Activated CD4-positive, alpha-beta T cell treated with anti-CD3 and anti-CD28 coated beads for 36 hours (primary cell): ENCODE measurements at regions not wholly inside any gene's neighbourhood (a gene's known extent, or its start where the extent isn't known, plus 50 kb on each side); places are given as distances from the start of the nearest gene placed in this dataset.

Experiments used
- ATAC-seq: fragments of 200-7000 bp; cut with Tn5 transposase; one replicate; pipeline ENCODE4 v1.10.0; 2021; ENCODE audit warnings: mild to moderate bottlenecking, moderate library complexity
- CTCF ChIA-PET: fragments of 350-600 bp; sonication (Branson Sonifier 250); formaldehyde crosslinking; loops from one replicate; lab custom pipeline; 2021; ENCODE audit warnings: antibody characterized with exemption; lab: Charles Lee
- POLR2A ChIA-PET: fragments of 350-600 bp; sonication (Branson Sonifier 250); formaldehyde crosslinking; loops from one replicate; lab custom pipeline; 2021; ENCODE audit warnings: antibody characterized with exemption, inconsistent platforms; lab: Charles Lee
- DNase-seq: peaks from one replicate; pipeline ENCODE4 v3.0.0-alpha.2; 2020
- H3K27ac Mint-ChIP-seq: one replicate; pipeline ENCODE4 v1.8.0; 2021; ENCODE audit warnings: mixed read lengths
- H3K27me3 Mint-ChIP-seq: one replicate; pipeline ENCODE4 v1.8.0; 2021; ENCODE audit warnings: mixed read lengths
- H3K36me3 Mint-ChIP-seq: one replicate; pipeline ENCODE4 v1.8.0; 2021; ENCODE audit warnings: low read depth, mixed read lengths
- H3K4me1 Mint-ChIP-seq: one replicate; pipeline ENCODE4 v1.8.0; 2021; ENCODE audit warnings: mixed read lengths
- H3K4me3 Mint-ChIP-seq: one replicate; pipeline ENCODE4 v1.8.0; 2021; ENCODE audit warnings: mild to moderate bottlenecking, moderate library complexity, mixed read lengths
- H3K9me3 Mint-ChIP-seq: one replicate; pipeline ENCODE4 v1.8.0; 2021; ENCODE audit warnings: low read depth, mixed read lengths
- intact Hi-C, 2 experiments: fragments of 100-400 bp; cut with DNase I in 1 of 2; cut with micrococcal nuclease in 1 of 2; formaldehyde crosslinking; loops; one replicate each; pipeline versions ENCODE4 v1.14.2 to v1.15.1; 2022 to 2024; cut with DNase I, micrococcal nuclease

DNA sequence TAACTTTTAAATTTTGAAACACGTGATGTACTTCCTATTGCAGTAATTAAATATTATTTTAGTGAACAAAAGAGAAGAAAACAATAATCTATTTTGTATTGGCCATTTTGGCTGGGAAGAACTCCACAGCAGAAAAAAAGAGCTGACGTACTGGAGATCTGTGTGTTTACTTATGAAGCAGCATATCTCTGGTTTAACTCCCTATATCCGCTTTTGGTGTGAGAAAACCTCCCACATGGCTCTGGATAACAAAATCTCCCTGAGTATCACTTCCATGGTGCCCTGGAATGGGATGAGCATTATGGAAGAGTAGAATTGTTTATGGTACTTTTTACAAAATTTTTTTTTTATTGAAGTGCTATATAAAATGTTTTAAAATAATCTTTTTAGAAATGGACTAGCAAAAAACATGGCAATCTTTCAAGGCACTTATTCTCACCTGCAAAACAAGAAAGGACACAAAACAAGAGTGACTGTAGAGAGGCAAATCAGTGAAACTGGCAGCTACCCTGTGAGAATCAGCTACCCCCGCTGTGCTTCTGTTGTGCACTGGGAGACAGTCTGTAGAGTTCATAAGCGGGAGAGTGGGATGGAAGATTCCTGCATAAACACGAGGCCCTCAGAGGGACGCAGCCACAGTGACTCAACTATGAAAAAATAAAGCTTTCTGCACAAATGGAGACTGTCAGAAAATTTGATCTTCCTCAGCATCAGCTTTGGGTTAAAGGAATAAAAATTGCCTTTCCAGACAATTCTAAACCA is 762.2 kb upstream of the HS6ST1 start:
- ChIA-PET CTCF (no interaction called here), POLR2A (no interaction called here)
- Mint-ChIP-seq H3K9me3 (no peaks in the 10 kb centered on the region), H3K4me3 (no peak overlapping the region), H3K4me1 (no peaks in the 10 kb centered on the region), H3K27ac (no peak overlapping the region), H3K27me3 (no peaks in the 10 kb centered on the region), H3K36me3 (no peaks in the 10 kb centered on the region)
- intact Hi-C loops: no loop called here
- DNase-seq: no peak
- no peak for ATAC-seq

DNA sequence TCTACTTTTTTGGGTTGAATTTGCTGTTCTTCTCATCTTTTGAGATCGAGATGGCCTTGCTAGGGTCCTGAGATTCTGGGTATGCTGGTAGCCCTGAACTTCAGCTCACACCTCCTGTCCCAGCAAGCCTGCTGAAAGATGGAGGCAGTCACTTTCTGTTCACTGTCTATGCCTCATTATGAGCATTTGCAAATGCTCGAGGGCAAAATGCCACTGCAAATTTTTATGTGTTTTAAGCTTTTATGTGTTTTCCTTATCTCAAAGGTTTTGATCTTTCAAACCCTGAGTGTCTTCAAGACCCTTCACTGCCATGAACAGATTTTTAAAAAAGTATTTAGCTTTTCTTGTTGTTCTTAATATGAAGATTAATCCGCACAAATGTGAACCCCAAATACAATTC is 766.7 kb upstream of the HS6ST1 start:
- no peaks in the 10 kb centered on the region for H3K27me3 Mint-ChIP-seq

GRCh38 chr2:129087133-129087813 is 768.6 kb upstream of the HS6ST1 start:
- intact Hi-C loops: no loop called here
- ATAC-seq: no peak
- ChIA-PET POLR2A (no interaction called here), CTCF (interaction anchor here (0.7 kb wide), 1 partner anchor 272 kb away, joined by 3 read pairs; no protein-coding TSS in a partner anchor)
- no peak overlapping the region for H3K4me3 Mint-ChIP-seq
- DNase-seq: no peak
- H3K9me3 Mint-ChIP-seq: no peaks in the 10 kb centered on the region
- no peaks in the 10 kb centered on the region for H3K4me1 Mint-ChIP-seq
- no peak overlapping the region for H3K27ac Mint-ChIP-seq
- H3K27me3 Mint-ChIP-seq: no peaks in the 10 kb centered on the region
- H3K36me3 Mint-ChIP-seq: no peaks in the 10 kb centered on the region

More for the DNA sequence above, 766.7 kb upstream of the HS6ST1 start:
- ChIA-PET POLR2A (no interaction called here), CTCF (no interaction called here)
- Mint-ChIP-seq H3K9me3 (no peaks in the 10 kb centered on the region), H3K27ac (no peak overlapping the region), H3K4me1 (no peaks in the 10 kb centered on the region), H3K36me3 (no peaks in the 10 kb centered on the region), H3K4me3 (no peak overlapping the region)
- DNase-seq (no peak), ATAC-seq (no peak)
- intact Hi-C loops: no loop called here

GRCh38 chr2:129091620-129092019 is 773.0 kb upstream of the HS6ST1 start:
- H3K36me3 Mint-ChIP-seq: no peaks in the 10 kb centered on the region
- no peak overlapping the region for H3K4me3 Mint-ChIP-seq
- CTCF ChIA-PET: no interaction called here
- no peaks in the 10 kb centered on the region for H3K9me3 Mint-ChIP-seq
- ATAC-seq (no peak), DNase-seq (no peak)
- H3K27ac Mint-ChIP-seq: no peak overlapping the region
- no peaks in the 10 kb centered on the region for H3K4me1 Mint-ChIP-seq
- POLR2A ChIA-PET: no interaction called here
- intact Hi-C loops: no loop called here
- no peaks in the 10 kb centered on the region for H3K27me3 Mint-ChIP-seq

DNA sequence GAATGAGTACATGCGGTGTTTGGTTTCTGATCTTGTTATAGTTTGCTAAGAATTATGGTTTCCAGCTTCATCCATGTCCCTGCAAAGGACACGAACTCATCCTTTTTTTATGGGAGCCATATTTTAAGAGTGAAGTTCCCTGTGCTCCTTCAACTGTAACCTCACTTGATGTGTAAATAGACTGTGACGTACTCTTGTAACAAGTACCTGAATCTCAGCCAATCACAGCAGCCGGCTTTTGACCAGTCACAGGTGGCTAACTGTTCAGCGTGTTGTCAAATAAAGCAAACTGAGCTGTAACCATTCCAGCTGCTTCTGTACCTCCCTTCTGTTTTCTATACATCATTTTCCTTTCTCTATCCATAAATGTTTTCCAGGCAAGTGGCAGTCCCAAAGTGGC is 774.3 kb upstream of the HS6ST1 start:
- Mint-ChIP-seq H3K4me1 (no peaks in the 10 kb centered on the region), H3K27ac (no peak overlapping the region), H3K36me3 (no peaks in the 10 kb centered on the region), H3K27me3 (no peaks in the 10 kb centered on the region), H3K9me3 (no peaks in the 10 kb centered on the region), H3K4me3 (no peak overlapping the region)
- CTCF ChIA-PET: no interaction called here
- intact Hi-C loops: no loop called here
- ATAC-seq (no peak), DNase-seq (no peak)
- POLR2A ChIA-PET: no interaction called here

GRCh38 chr2:129101186-129101585 is 782.5 kb upstream of the HS6ST1 start:
- Mint-ChIP-seq H3K4me3 (no peak overlapping the region), H3K4me1 (no peaks in the 10 kb centered on the region), H3K9me3 (no peaks in the 10 kb centered on the region), H3K27ac (no peak overlapping the region), H3K27me3 (no peaks in the 10 kb centered on the region), H3K36me3 (no peaks in the 10 kb centered on the region)
- ChIA-PET POLR2A (no interaction called here), CTCF (no interaction called here)
- ATAC-seq (no peak), DNase-seq (no peak)
- intact Hi-C loops: no loop called here

GRCh38 chr2:129103936-129104878 is 785.5 kb upstream of the HS6ST1 start:
- no peak overlapping the region for H3K4me3 Mint-ChIP-seq
- no peaks in the 10 kb centered on the region for H3K27me3 Mint-ChIP-seq
- no peaks in the 10 kb centered on the region for H3K36me3 Mint-ChIP-seq
- H3K4me1 Mint-ChIP-seq: no peaks in the 10 kb centered on the region
- ChIA-PET POLR2A (no interaction called here), CTCF (no interaction called here)
- no peak overlapping the region for H3K27ac Mint-ChIP-seq
- DNase-seq (no peak), ATAC-seq (no peak)
- no peaks in the 10 kb centered on the region for H3K9me3 Mint-ChIP-seq
- intact Hi-C loops: no loop called here

GRCh38 chr2:129112181-129112580 is 793.5 kb upstream of the HS6ST1 start:
- no peak overlapping the region for H3K4me3 Mint-ChIP-seq
- H3K9me3 Mint-ChIP-seq: no peaks in the 10 kb centered on the region
- H3K4me1 Mint-ChIP-seq: no peaks in the 10 kb centered on the region
- no peaks in the 10 kb centered on the region for H3K36me3 Mint-ChIP-seq
- H3K27me3 Mint-ChIP-seq: no peaks in the 10 kb centered on the region
- DNase-seq (no peak), ATAC-seq (no peak)
- ChIA-PET CTCF (no interaction called here), POLR2A (no interaction called here)
- no peak overlapping the region for H3K27ac Mint-ChIP-seq
- intact Hi-C loops: no loop called here

DNA sequence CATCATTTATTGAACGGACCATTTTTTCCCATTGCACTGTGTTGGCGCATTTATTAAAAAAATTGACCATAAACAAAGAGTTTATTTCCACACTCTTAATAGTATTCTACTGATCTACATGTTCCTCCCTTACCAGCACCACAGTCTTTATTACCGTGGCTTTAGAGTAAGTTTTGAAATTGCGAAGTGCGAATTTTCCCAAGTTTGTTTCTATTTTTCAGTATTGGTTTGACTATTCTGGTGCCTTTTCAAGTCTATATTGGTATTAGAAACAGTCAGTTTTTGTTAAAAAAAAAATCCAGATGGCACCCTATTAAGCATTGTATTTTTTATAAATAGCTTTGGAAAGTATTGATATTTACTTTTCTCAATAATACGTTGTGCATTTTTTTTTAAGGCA is 795.1 kb upstream of the HS6ST1 start:
- no peaks in the 10 kb centered on the region for H3K36me3 Mint-ChIP-seq
- POLR2A ChIA-PET: no interaction called here
- no peak overlapping the region for H3K27ac Mint-ChIP-seq

DNA sequence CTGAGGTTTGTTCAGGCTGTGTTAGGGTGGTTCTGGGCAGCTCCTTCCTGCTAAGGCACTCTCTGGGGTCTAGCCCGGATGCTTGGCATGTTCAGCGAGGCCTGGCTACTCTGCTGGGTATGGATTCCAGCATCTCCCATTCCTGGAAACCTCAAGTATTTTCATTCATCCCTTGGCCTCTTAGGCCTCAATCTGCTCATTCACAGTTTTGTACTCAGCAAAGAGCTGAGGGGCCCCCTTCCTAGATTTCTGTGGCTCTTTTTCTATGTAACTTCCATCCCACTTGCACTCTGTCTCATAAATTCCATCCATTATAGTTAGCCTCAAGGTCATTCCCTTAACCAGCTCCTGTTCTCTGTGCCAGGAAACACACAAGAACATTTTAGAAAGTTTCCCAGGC is 798.8 kb upstream of the HS6ST1 start:
- no peaks in the 10 kb centered on the region for H3K27me3 Mint-ChIP-seq
- H3K4me3 Mint-ChIP-seq: no peak overlapping the region
- intact Hi-C loops: no loop called here
- ATAC-seq (no peak), DNase-seq (no peak)
- no peaks in the 10 kb centered on the region for H3K4me1 Mint-ChIP-seq
- H3K9me3 Mint-ChIP-seq: peaks cover 1% of the 10 kb centered on the region
- no peak overlapping the region for H3K27ac Mint-ChIP-seq
- ChIA-PET CTCF (no interaction called here), POLR2A (no interaction called here)
- H3K36me3 Mint-ChIP-seq: no peaks in the 10 kb centered on the region

More for the DNA sequence above, 795.1 kb upstream of the HS6ST1 start:
- intact Hi-C loops: no loop called here
- no peaks in the 10 kb centered on the region for H3K9me3 Mint-ChIP-seq
- no peaks in the 10 kb centered on the region for H3K4me1 Mint-ChIP-seq
- ATAC-seq (no peak), DNase-seq (no peak)
- no peaks in the 10 kb centered on the region for H3K27me3 Mint-ChIP-seq
- H3K4me3 Mint-ChIP-seq: no peak overlapping the region
- CTCF ChIA-PET: no interaction called here

DNA sequence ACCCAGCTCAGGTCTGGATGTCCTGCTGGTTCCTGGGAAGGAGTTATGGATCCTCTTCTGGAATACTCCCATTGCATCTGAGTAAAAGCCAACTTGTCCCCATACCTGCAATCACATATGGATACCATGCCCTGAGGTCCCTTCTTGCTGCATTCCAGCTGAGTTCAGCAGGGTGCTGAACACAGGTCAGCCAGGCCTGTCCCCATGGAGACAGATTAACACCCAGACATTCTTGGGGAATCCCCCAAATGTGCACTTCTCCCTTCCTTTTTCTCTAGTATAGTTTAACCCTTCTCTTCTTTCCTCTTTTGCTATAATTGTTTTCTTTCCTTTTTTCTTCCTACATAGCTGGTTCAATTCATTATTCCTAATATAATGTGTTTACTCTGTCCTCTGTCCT is 799.6 kb upstream of the HS6ST1 start:
- Mint-ChIP-seq H3K27me3 (no peaks in the 10 kb centered on the region), H3K27ac (no peak overlapping the region), H3K4me3 (no peak overlapping the region), H3K36me3 (no peaks in the 10 kb centered on the region), H3K9me3 (peaks cover 1% of the 10 kb centered on the region), H3K4me1 (no peaks in the 10 kb centered on the region)
- ChIA-PET POLR2A (no interaction called here), CTCF (no interaction called here)
- DNase-seq (no peak), ATAC-seq (no peak)
- intact Hi-C loops: no loop called here
